ENCODE measurements at regions not wholly inside any gene's neighbourhood (a gene's known extent, or its start where the extent isn't known, plus 50 kb on each side); places are given as distances from the start of the nearest gene placed in this dataset.

GRCh38 chr12:97082029-97082428, 175.0 kb downstream of the NEDD1 start:
- no peak for DNase-seq (ENCODE audit: extremely low read depth in 1 of 2, low read depth in 1 of 2)

- no peak for DNase-seq (ENCODE audit: extremely low read depth in 1 of 2, low read depth in 1 of 2)
Observed at GRCh38 chr12:97093187-97093683, 186.2 kb downstream of the NEDD1 start.

- no peak for DNase-seq (ENCODE audit: extremely low read depth in 1 of 2, low read depth in 1 of 2)
Observed at GRCh38 chr12:97097734-97098133, 190.7 kb downstream of the NEDD1 start.

GRCh38 chr12:97109441-97109840, 202.4 kb downstream of the NEDD1 start:
- no peak for DNase-seq (ENCODE audit: extremely low read depth in 1 of 2, low read depth in 1 of 2)

GRCh38 chr12:97112136-97112535, 205.1 kb downstream of the NEDD1 start:
- DNase-seq (ENCODE audit: extremely low read depth in 1 of 2, low read depth in 1 of 2), result no peak

- no peak for DNase-seq (ENCODE audit: extremely low read depth in 1 of 2, low read depth in 1 of 2)
Observed at GRCh38 chr12:97118796-97119375, 211.8 kb downstream of the NEDD1 start.

- no peak for DNase-seq (ENCODE audit: extremely low read depth in 1 of 2, low read depth in 1 of 2)
Observed at GRCh38 chr12:97127061-97127460, 220.0 kb downstream of the NEDD1 start.

GRCh38 chr12:97131220-97131981, 224.3 kb downstream of the NEDD1 start:
- DNase-seq (ENCODE audit: extremely low read depth in 1 of 2, low read depth in 1 of 2), result no peak

- no peak for DNase-seq (ENCODE audit: extremely low read depth in 1 of 2, low read depth in 1 of 2)
Observed at GRCh38 chr12:97132270-97132669, 225.2 kb downstream of the NEDD1 start.

- no peak for DNase-seq (ENCODE audit: extremely low read depth in 1 of 2, low read depth in 1 of 2)
Observed at GRCh38 chr12:97134495-97134894, 227.4 kb downstream of the NEDD1 start.

- no peak for DNase-seq (ENCODE audit: extremely low read depth in 1 of 2, low read depth in 1 of 2)
Observed at GRCh38 chr12:97140355-97140754, 233.3 kb downstream of the NEDD1 start.

- DNase-seq (ENCODE audit: extremely low read depth in 1 of 2, low read depth in 1 of 2), result no peak
Observed at GRCh38 chr12:97142737-97143410, 235.8 kb downstream of the NEDD1 start.

- peak in 1 of 2 donors; percentile 11 for DNase-seq (ENCODE audit: extremely low read depth in 1 of 2, low read depth in 1 of 2)
Observed at GRCh38 chr12:97148941-97149559, 242.0 kb downstream of the NEDD1 start.

- no peak for DNase-seq (ENCODE audit: extremely low read depth in 1 of 2, low read depth in 1 of 2)
Observed at GRCh38 chr12:97151481-97151880, 244.4 kb downstream of the NEDD1 start.

GRCh38 chr12:97159377-97159776, 252.3 kb downstream of the NEDD1 start:
- no peak for DNase-seq (ENCODE audit: extremely low read depth in 1 of 2, low read depth in 1 of 2)

- DNase-seq (ENCODE audit: extremely low read depth in 1 of 2, low read depth in 1 of 2), result no peak
Observed at GRCh38 chr12:97160277-97160676, 253.2 kb downstream of the NEDD1 start.

GRCh38 chr12:97162173-97162572, 255.1 kb downstream of the NEDD1 start:
- no peak for DNase-seq (ENCODE audit: extremely low read depth in 1 of 2, low read depth in 1 of 2)

- no peak for DNase-seq (ENCODE audit: extremely low read depth in 1 of 2, low read depth in 1 of 2)
Observed at GRCh38 chr12:97164936-97165335, 257.9 kb downstream of the NEDD1 start.

- DNase-seq (ENCODE audit: extremely low read depth in 1 of 2, low read depth in 1 of 2), result no peak
Observed at GRCh38 chr12:97167598-97167997, 260.5 kb downstream of the NEDD1 start.

- DNase-seq (ENCODE audit: extremely low read depth in 1 of 2, low read depth in 1 of 2), result no peak
Observed at GRCh38 chr12:97168804-97169203, 261.7 kb downstream of the NEDD1 start.

GRCh38 chr12:97169889-97170567, 263.0 kb downstream of the NEDD1 start:
- no peak for DNase-seq (ENCODE audit: extremely low read depth in 1 of 2, low read depth in 1 of 2)

Measured in stimulated activated CD8-positive, alpha-beta memory T cell treated with anti-CD3 and anti-CD28 coated beads, Interleukin-7, amount 100 ng/mL, for 48 hours (primary cell).